Stimulated activated memory B cell treated with anti-CD40 and anti-IgM and Interleukin-4, amounts not matched to agents 10 μg/mL and 1 μg/mL and 100 μg/mL, for 72 hours (primary cell): ENCODE measurements at regions not wholly inside any gene's neighbourhood (a gene's known extent, or its start where the extent isn't known, plus 50 kb on each side); places are given as distances from the start of the nearest gene placed in this dataset.

Source experiments
- ATAC-seq: fragments of 150-1000 bp; cut with Tn5 transposase; 2 replicates; pipeline ENCODE4 v1.10.0; 2021
- H3K27ac Mint-ChIP-seq: one replicate; pipeline ENCODE4 v1.8.0; 2022; ENCODE audit warnings: mild to moderate bottlenecking, mixed read lengths
- H3K27me3 Mint-ChIP-seq: one replicate; pipeline ENCODE4 v1.8.0; 2022; ENCODE audit warnings: mixed read lengths
- H3K36me3 Mint-ChIP-seq: one replicate; pipeline ENCODE4 v1.8.0; 2022; ENCODE audit warnings: mixed read lengths
- H3K4me1 Mint-ChIP-seq: one replicate; pipeline ENCODE4 v1.8.0; 2022; ENCODE audit warnings: mixed read lengths
- H3K4me3 Mint-ChIP-seq: one replicate; pipeline ENCODE4 v1.8.0; 2022; ENCODE audit warnings: mild to moderate bottlenecking, moderate library complexity, mixed read lengths
- H3K9me3 Mint-ChIP-seq: one replicate; pipeline ENCODE4 v1.8.0; 2022; ENCODE audit warnings: mixed read lengths

GRCh38 chr11:25667871-25668270 lies 664.1 kb upstream of the ANO3 start:
- no peak overlapping the region for H3K27ac Mint-ChIP-seq

GRCh38 chr11:25691959-25692358 lies 640.0 kb upstream of the ANO3 start:
- Mint-ChIP-seq H3K27me3 (no peaks in the 10 kb centered on the region), H3K4me1 (no peaks in the 10 kb centered on the region), H3K36me3 (no peaks in the 10 kb centered on the region), H3K4me3 (no peak overlapping the region), H3K27ac (no peak overlapping the region), H3K9me3 (peaks cover 12% of the 10 kb centered on the region)
- no peak for ATAC-seq

More at GRCh38 chr11:25667871-25668270, 664.1 kb upstream of the ANO3 start:
- no peaks in the 10 kb centered on the region for H3K27me3 Mint-ChIP-seq
- H3K4me1 Mint-ChIP-seq: no peaks in the 10 kb centered on the region
- peaks cover 5% of the 10 kb centered on the region for H3K9me3 Mint-ChIP-seq
- H3K36me3 Mint-ChIP-seq: no peaks in the 10 kb centered on the region
- no peak overlapping the region for H3K4me3 Mint-ChIP-seq
- ATAC-seq: no peak

GRCh38 chr11:25702417-25702816 lies 629.5 kb upstream of the ANO3 start:
- Mint-ChIP-seq H3K27me3 (no peaks in the 10 kb centered on the region), H3K27ac (no peak overlapping the region), H3K36me3 (no peaks in the 10 kb centered on the region), H3K4me3 (no peak overlapping the region), H3K4me1 (no peaks in the 10 kb centered on the region), H3K9me3 (peaks cover 6% of the 10 kb centered on the region)
- ATAC-seq: no peak

- H3K9me3 Mint-ChIP-seq: no peaks in the 10 kb centered on the region
- no peak overlapping the region for H3K4me3 Mint-ChIP-seq
- H3K27me3 Mint-ChIP-seq: no peaks in the 10 kb centered on the region
- no peaks in the 10 kb centered on the region for H3K36me3 Mint-ChIP-seq
- no peak overlapping the region for H3K27ac Mint-ChIP-seq
- no peak for ATAC-seq
- no peaks in the 10 kb centered on the region for H3K4me1 Mint-ChIP-seq
Observed at GRCh38 chr11:25710975-25711374, 621.0 kb upstream of the ANO3 start.

GRCh38 chr11:25727944-25728343 lies 604.0 kb upstream of the ANO3 start:
- Mint-ChIP-seq H3K4me1 (no peaks in the 10 kb centered on the region), H3K36me3 (no peaks in the 10 kb centered on the region), H3K27ac (no peak overlapping the region), H3K27me3 (no peaks in the 10 kb centered on the region), H3K4me3 (no peak overlapping the region), H3K9me3 (peaks cover 3% of the 10 kb centered on the region)
- ATAC-seq: no peak

GRCh38 chr11:25730230-25730629 lies 601.7 kb upstream of the ANO3 start:
- no peak for ATAC-seq
- Mint-ChIP-seq H3K9me3 (peaks cover 3% of the 10 kb centered on the region), H3K4me1 (no peaks in the 10 kb centered on the region), H3K36me3 (no peaks in the 10 kb centered on the region), H3K27me3 (no peaks in the 10 kb centered on the region), H3K4me3 (no peak overlapping the region), H3K27ac (no peak overlapping the region)

- peaks cover 3% of the 10 kb centered on the region for H3K9me3 Mint-ChIP-seq
- no peaks in the 10 kb centered on the region for H3K27me3 Mint-ChIP-seq
- ATAC-seq: no peak
- no peaks in the 10 kb centered on the region for H3K36me3 Mint-ChIP-seq
- H3K27ac Mint-ChIP-seq: no peak overlapping the region
- no peak overlapping the region for H3K4me3 Mint-ChIP-seq
- no peaks in the 10 kb centered on the region for H3K4me1 Mint-ChIP-seq
Observed at GRCh38 chr11:25733777-25734176, 598.2 kb upstream of the ANO3 start.

- Mint-ChIP-seq H3K9me3 (peaks cover 3% of the 10 kb centered on the region), H3K27ac (no peak overlapping the region), H3K27me3 (no peaks in the 10 kb centered on the region), H3K36me3 (no peaks in the 10 kb centered on the region), H3K4me3 (no peak overlapping the region), H3K4me1 (no peaks in the 10 kb centered on the region)
- ATAC-seq: no peak
Observed at GRCh38 chr11:25734591-25735211, 597.2 kb upstream of the ANO3 start.

GRCh38 chr11:25737071-25737675 lies 594.8 kb upstream of the ANO3 start:
- ATAC-seq: no peak
- Mint-ChIP-seq H3K36me3 (no peaks in the 10 kb centered on the region), H3K4me3 (no peak overlapping the region), H3K27ac (no peak overlapping the region), H3K9me3 (no peaks in the 10 kb centered on the region), H3K27me3 (no peaks in the 10 kb centered on the region), H3K4me1 (no peaks in the 10 kb centered on the region)

GRCh38 chr11:25741886-25742285 lies 590.0 kb upstream of the ANO3 start:
- H3K9me3 Mint-ChIP-seq: no peaks in the 10 kb centered on the region
- H3K27me3 Mint-ChIP-seq: no peaks in the 10 kb centered on the region
- no peak overlapping the region for H3K4me3 Mint-ChIP-seq
- ATAC-seq: no peak
- no peaks in the 10 kb centered on the region for H3K36me3 Mint-ChIP-seq
- H3K27ac Mint-ChIP-seq: no peak overlapping the region
- H3K4me1 Mint-ChIP-seq: no peaks in the 10 kb centered on the region

- Mint-ChIP-seq H3K4me1 (no peaks in the 10 kb centered on the region), H3K9me3 (no peaks in the 10 kb centered on the region), H3K27me3 (no peaks in the 10 kb centered on the region), H3K27ac (no peak overlapping the region), H3K4me3 (no peak overlapping the region), H3K36me3 (no peaks in the 10 kb centered on the region)
- ATAC-seq: no peak
Observed at GRCh38 chr11:25742800-25743199, 589.1 kb upstream of the ANO3 start.

GRCh38 chr11:25755381-25755780 lies 576.5 kb upstream of the ANO3 start:
- Mint-ChIP-seq H3K9me3 (peaks cover 5% of the 10 kb centered on the region), H3K4me1 (no peaks in the 10 kb centered on the region), H3K27ac (no peak overlapping the region)

GRCh38 chr11:25755918-25756584 lies 575.9 kb upstream of the ANO3 start:
- H3K4me3 Mint-ChIP-seq: no peak overlapping the region
- peaks cover 5% of the 10 kb centered on the region for H3K9me3 Mint-ChIP-seq
- H3K36me3 Mint-ChIP-seq: no peaks in the 10 kb centered on the region
- no peaks in the 10 kb centered on the region for H3K27me3 Mint-ChIP-seq
- H3K4me1 Mint-ChIP-seq: no peaks in the 10 kb centered on the region
- peak; percentile 41 for ATAC-seq
- H3K27ac Mint-ChIP-seq: no peak overlapping the region

More at GRCh38 chr11:25755381-25755780, 576.5 kb upstream of the ANO3 start:
- no peaks in the 10 kb centered on the region for H3K36me3 Mint-ChIP-seq
- no peaks in the 10 kb centered on the region for H3K27me3 Mint-ChIP-seq
- ATAC-seq: no peak
- H3K4me3 Mint-ChIP-seq: no peak overlapping the region

GRCh38 chr11:25758145-25758661 lies 573.7 kb upstream of the ANO3 start:
- no peak for ATAC-seq
- Mint-ChIP-seq H3K9me3 (peaks cover 12% of the 10 kb centered on the region), H3K36me3 (no peaks in the 10 kb centered on the region), H3K4me1 (no peaks in the 10 kb centered on the region), H3K27ac (no peak overlapping the region), H3K4me3 (no peak overlapping the region), H3K27me3 (no peaks in the 10 kb centered on the region)

- Mint-ChIP-seq H3K4me3 (no peak overlapping the region), H3K27ac (no peak overlapping the region), H3K36me3 (no peaks in the 10 kb centered on the region), H3K4me1 (no peaks in the 10 kb centered on the region), H3K9me3 (peaks cover 14% of the 10 kb centered on the region), H3K27me3 (no peaks in the 10 kb centered on the region)
- no peak for ATAC-seq
Observed at GRCh38 chr11:25766332-25767015, 565.5 kb upstream of the ANO3 start.
